ENCODE measurements at regions not wholly inside any gene's neighbourhood (a gene's known extent, or its start where the extent isn't known, plus 50 kb on each side); places are given as distances from the start of the nearest gene placed in this dataset.

GRCh38 chr5:124353016-124353415, 393.4 kb downstream of the ZNF608 start:
- TF ChIP-seq CTCF (conservative IDR thresholded peaks at IDR 0.05 in 1 of 2, IDR thresholded peaks at IDR 0.05 in 1 of 2; ENCODE audit: low read depth in 1 of 2, low read length in 2 of 2): no peak
- no peak for TF ChIP-seq EZH2 (IDR thresholded peaks at IDR 0.05; ENCODE audit: low read length, missing control alignments)

All from fibroblast of lung (primary cell).